ENCODE measurements at regions not wholly inside any gene's neighbourhood (a gene's known extent, or its start where the extent isn't known, plus 50 kb on each side); places are given as distances from the start of the nearest gene placed in this dataset.

GRCh38 chr5:165579911-165580310 is 2074.5 kb downstream of the MAT2B start:
- H3K4me1 Mint-ChIP-seq = no peaks in the 10 kb centered on the region
- TF ChIP-seq ESRRA (CRISPR knock-in tag; IDR thresholded peaks at IDR 0.05; ENCODE audit: borderline replicate concordance) (no peak), HMGXB4 (CRISPR knock-in tag; IDR thresholded peaks at IDR 0.05) (no peak), ZNF416 (CRISPR knock-in tag; IDR thresholded peaks at IDR 0.05) (no peak), FOXK1 (CRISPR knock-in tag; IDR thresholded peaks at IDR 0.05) (no peak), E2F1 (CRISPR knock-in tag; IDR thresholded peaks at IDR 0.05) (no peak)
- ChIA-PET POLR2A (no interaction called here), CTCF (no interaction called here)
- H3K4me3 Mint-ChIP-seq = no peak overlapping the region
- H3K27me3 Mint-ChIP-seq (ENCODE audit: low read depth) = no peaks in the 10 kb centered on the region
- DNase-seq (ENCODE audit: low spot score) (no peak), ATAC-seq (no peak)
- no peaks in the 10 kb centered on the region for H3K36me3 Mint-ChIP-seq
- peaks cover 4% of the 10 kb centered on the region; the same call in 1 of the 2 replicates for H3K9me3 Mint-ChIP-seq
- H3K27ac Mint-ChIP-seq = no peak overlapping the region

GRCh38 chr5:165594693-165595092 is 2089.3 kb downstream of the MAT2B start:
- Mint-ChIP-seq H3K36me3 (no peaks in the 10 kb centered on the region), H3K4me3 (no peak overlapping the region), H3K27ac (no peak overlapping the region), H3K9me3 (peaks cover 1% of the 10 kb centered on the region; the same call in 1 of the 2 replicates), H3K27me3 (ENCODE audit: low read depth) (no peaks in the 10 kb centered on the region), H3K4me1 (peaks cover 18% of the 10 kb centered on the region)
- no peak for ATAC-seq
- CTCF ChIA-PET = no interaction called here
- no peak for TF ChIP-seq NR3C1 (CRISPR knock-in tag; conservative IDR thresholded peaks at IDR 0.05; ENCODE audit: low read depth)
- TF ChIP-seq GABPB1 (CRISPR knock-in tag; IDR thresholded peaks at IDR 0.05) = no peak
- TF ChIP-seq NFATC4 (CRISPR knock-in tag; IDR thresholded peaks at IDR 0.05) = no peak
- TF ChIP-seq TEAD4 (CRISPR knock-in tag; IDR thresholded peaks at IDR 0.05) = no peak
- TF ChIP-seq ZNF219 (CRISPR knock-in tag; IDR thresholded peaks at IDR 0.05; ENCODE audit: borderline replicate concordance) = no peak
- TF ChIP-seq ERG (CRISPR knock-in tag; IDR thresholded peaks at IDR 0.05) = no peak
- TF ChIP-seq SOX15 (CRISPR knock-in tag; IDR thresholded peaks at IDR 0.05) = no peak
- TF ChIP-seq SP1 (CRISPR knock-in tag; conservative IDR thresholded peaks at IDR 0.05) = no peak
- TF ChIP-seq ZNF317 (CRISPR knock-in tag; IDR thresholded peaks at IDR 0.05; ENCODE audit: borderline replicate concordance, low read depth) = no peak
- no peak for TF ChIP-seq FOXK1 (CRISPR knock-in tag; IDR thresholded peaks at IDR 0.05)
- no peak for TF ChIP-seq ZNF416 (CRISPR knock-in tag; IDR thresholded peaks at IDR 0.05)
- no peak for TF ChIP-seq KAT7 (CRISPR knock-in tag; IDR thresholded peaks at IDR 0.05; ENCODE audit: borderline replicate concordance)
- TF ChIP-seq HMGA2 (CRISPR knock-in tag; IDR thresholded peaks at IDR 0.05) = no peak
- no peak for TF ChIP-seq GRHL2 (CRISPR knock-in tag; IDR thresholded peaks at IDR 0.05; ENCODE audit: insufficient replicate concordance, severe bottlenecking)
- TF ChIP-seq TCF7 (CRISPR knock-in tag; IDR thresholded peaks at IDR 0.05; ENCODE audit: low read depth) = no peak
- no peak for DNase-seq (ENCODE audit: low spot score)
- POLR2A ChIA-PET = no interaction called here

- no peaks in the 10 kb centered on the region for H3K27me3 Mint-ChIP-seq (ENCODE audit: low read depth)
- ChIA-PET CTCF (no interaction called here), POLR2A (no interaction called here)
- H3K9me3 Mint-ChIP-seq = peaks cover 6% of the 10 kb centered on the region
- no peak overlapping the region for H3K27ac Mint-ChIP-seq
- H3K36me3 Mint-ChIP-seq = no peaks in the 10 kb centered on the region
- ATAC-seq (no peak), DNase-seq (ENCODE audit: low spot score) (no peak)
- TF ChIP-seq ZNF671 (CRISPR knock-in tag; IDR thresholded peaks at IDR 0.05) = no peak
- no peak for TF ChIP-seq USF1 (CRISPR knock-in tag; IDR thresholded peaks at IDR 0.05)
- no peak for TF ChIP-seq NFYB (CRISPR knock-in tag; conservative IDR thresholded peaks at IDR 0.05; ENCODE audit: low read depth)
- no peak for TF ChIP-seq PREB (CRISPR knock-in tag; IDR thresholded peaks at IDR 0.05; ENCODE audit: borderline replicate concordance)
- no peak for TF ChIP-seq GTF2I (CRISPR knock-in tag; conservative IDR thresholded peaks at IDR 0.05)
- TF ChIP-seq FOXJ3 (CRISPR knock-in tag; IDR thresholded peaks at IDR 0.05; ENCODE audit: borderline replicate concordance) = no peak
- no peak for TF ChIP-seq ZNF219 (CRISPR knock-in tag; IDR thresholded peaks at IDR 0.05; ENCODE audit: borderline replicate concordance)
- no peak for TF ChIP-seq ATF2 (CRISPR knock-in tag; IDR thresholded peaks at IDR 0.05; ENCODE audit: borderline replicate concordance, low read depth)
- TF ChIP-seq JAZF1 (CRISPR knock-in tag; IDR thresholded peaks at IDR 0.05) = no peak
- peaks cover 2% of the 10 kb centered on the region; the same call in 1 of the 2 replicates for H3K4me1 Mint-ChIP-seq
- H3K4me3 Mint-ChIP-seq = no peak overlapping the region
These were observed 2097.1 kb downstream of the MAT2B start for GRCh38 chr5:165602529-165602928.
